Transverse colon (tissue), 3 donors: ENCODE measurements at regions not wholly inside any gene's neighbourhood (a gene's known extent, or its start where the extent isn't known, plus 50 kb on each side); places are given as distances from the start of the nearest gene placed in this dataset.

Experiments used
- POLR2A ChIP-seq: fragments of 450-650 bp; IDR thresholded peaks from one replicate; pipeline ENCODE4 v1.6.1; 2016; ENCODE audit warnings: antibody characterized with exemption, mild to moderate bottlenecking, moderate library complexity
- TF ChIP-seq, protein P1 (sequence below), 5 experiments: fragments of 200-600 bp in 3 of 5; fragments of 450-650 bp in 2 of 5; sonication (generic) in 3 of 5; IDR thresholded peaks; 1 replicate in 2 of 5; 2 replicates in 3 of 5; pipeline ENCODE4 v1.5.1; 2016 to 2017; ENCODE audit warnings: antibody characterized with exemption in 5 of 5, inconsistent platforms in 3 of 5, mild to moderate bottlenecking in 2 of 5, moderate library complexity in 1 of 5

DNA sequence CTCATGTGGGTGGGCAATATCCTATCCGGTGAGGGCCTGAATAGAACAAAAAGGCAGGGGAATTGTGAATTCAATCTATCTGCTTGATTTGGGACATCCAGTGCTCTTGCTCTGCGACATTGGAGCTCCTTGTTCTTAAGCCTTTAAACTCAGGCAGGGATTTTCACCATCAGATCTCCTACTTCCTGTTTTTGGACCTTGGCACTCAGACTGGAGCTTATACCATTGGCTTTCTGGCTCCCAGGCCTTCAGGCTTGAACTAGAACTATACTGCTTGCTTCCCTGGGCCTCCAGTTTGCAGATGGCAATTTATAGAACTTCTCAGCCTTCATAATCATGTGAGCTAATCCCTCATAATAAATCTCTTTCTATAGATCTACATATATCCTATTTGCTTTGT, 134.3 kb upstream of the CLINT1 start:
- TF ChIP-seq, protein P1, sequence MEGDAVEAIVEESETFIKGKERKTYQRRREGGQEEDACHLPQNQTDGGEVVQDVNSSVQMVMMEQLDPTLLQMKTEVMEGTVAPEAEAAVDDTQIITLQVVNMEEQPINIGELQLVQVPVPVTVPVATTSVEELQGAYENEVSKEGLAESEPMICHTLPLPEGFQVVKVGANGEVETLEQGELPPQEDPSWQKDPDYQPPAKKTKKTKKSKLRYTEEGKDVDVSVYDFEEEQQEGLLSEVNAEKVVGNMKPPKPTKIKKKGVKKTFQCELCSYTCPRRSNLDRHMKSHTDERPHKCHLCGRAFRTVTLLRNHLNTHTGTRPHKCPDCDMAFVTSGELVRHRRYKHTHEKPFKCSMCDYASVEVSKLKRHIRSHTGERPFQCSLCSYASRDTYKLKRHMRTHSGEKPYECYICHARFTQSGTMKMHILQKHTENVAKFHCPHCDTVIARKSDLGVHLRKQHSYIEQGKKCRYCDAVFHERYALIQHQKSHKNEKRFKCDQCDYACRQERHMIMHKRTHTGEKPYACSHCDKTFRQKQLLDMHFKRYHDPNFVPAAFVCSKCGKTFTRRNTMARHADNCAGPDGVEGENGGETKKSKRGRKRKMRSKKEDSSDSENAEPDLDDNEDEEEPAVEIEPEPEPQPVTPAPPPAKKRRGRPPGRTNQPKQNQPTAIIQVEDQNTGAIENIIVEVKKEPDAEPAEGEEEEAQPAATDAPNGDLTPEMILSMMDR (IDR thresholded peaks at IDR 0.05) = no peak
- TF ChIP-seq POLR2A = no peak
